Lower lobe of right lung (tissue), 2 donors: ENCODE measurements at regions not wholly inside any gene's neighbourhood (a gene's known extent, or its start where the extent isn't known, plus 50 kb on each side); places are given as distances from the start of the nearest gene placed in this dataset.

ENCODE experiments used
- ATAC-seq, 2 donors: fragments of 200-7000 bp; cut with Tn5 transposase; one replicate each; pipeline ENCODE4 v1.9.1; 2020 to 2022; ENCODE audit warnings: mild to moderate bottlenecking in 2 of 2, moderate library complexity in 2 of 2
- DNase-seq: peaks from one replicate; pipeline ENCODE4 v3.0.0-alpha.2; 2020
- H3K27ac ChIP-seq: fragments of 200-600 bp; one replicate; pipeline ENCODE4 v1.8.0; 2022
- H3K27me3 ChIP-seq: fragments of 200-600 bp; one replicate; pipeline ENCODE4 v1.8.0; 2022; ENCODE audit warnings: low read depth
- H3K36me3 ChIP-seq: fragments of 200-600 bp; one replicate; pipeline ENCODE4 v1.8.0; 2022; ENCODE audit warnings: mild to moderate bottlenecking
- H3K4me1 ChIP-seq: fragments of 200-600 bp; one replicate; pipeline ENCODE4 v1.8.0; 2022
- H3K4me3 ChIP-seq: fragments of 200-600 bp; one replicate; pipeline ENCODE4 v1.8.0; 2022; ENCODE audit warnings: mild to moderate bottlenecking
- H3K9me3 ChIP-seq: fragments of 200-600 bp; one replicate; pipeline ENCODE4 v1.8.0; 2022
- intact Hi-C: fragments of 100-400 bp; cut with DNase I; formaldehyde crosslinking; loops from one replicate; pipeline ENCODE4 v1.11.0; 2022
- TF ChIP-seq, protein P1 (sequence below): fragments of 200-600 bp; IDR thresholded peaks from one replicate; pipeline ENCODE4 v1.8.0; 2022; ENCODE audit warnings: antibody characterized with exemption, mild to moderate bottlenecking
- donor health status: DM: no; HTN: yes; CAD: no; lungs with severe emphysema.

DNA sequence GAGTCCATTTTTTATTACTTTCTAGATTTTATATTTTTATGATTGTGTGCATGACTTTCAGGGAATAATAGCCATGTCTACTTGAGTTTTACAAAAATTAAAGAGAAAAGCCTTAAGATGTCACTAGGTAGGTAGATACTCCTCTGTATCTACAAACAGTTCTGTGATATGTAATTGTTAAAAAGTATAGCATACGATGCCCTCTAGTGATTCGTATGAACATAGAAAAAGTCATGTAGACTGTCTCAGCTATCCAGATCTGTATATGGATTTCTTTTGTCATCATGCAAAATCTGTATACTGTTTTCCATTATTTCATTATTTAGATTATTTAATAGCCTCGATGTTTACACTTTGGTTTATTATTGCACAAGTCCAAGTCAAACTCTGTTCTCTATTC is 856.6 kb downstream of the CENPC start:
- intact Hi-C loops: no loop called here
- H3K36me3 ChIP-seq: no peaks in the 10 kb centered on the region
- H3K27me3 ChIP-seq: no peaks in the 10 kb centered on the region
- TF ChIP-seq, protein P1, sequence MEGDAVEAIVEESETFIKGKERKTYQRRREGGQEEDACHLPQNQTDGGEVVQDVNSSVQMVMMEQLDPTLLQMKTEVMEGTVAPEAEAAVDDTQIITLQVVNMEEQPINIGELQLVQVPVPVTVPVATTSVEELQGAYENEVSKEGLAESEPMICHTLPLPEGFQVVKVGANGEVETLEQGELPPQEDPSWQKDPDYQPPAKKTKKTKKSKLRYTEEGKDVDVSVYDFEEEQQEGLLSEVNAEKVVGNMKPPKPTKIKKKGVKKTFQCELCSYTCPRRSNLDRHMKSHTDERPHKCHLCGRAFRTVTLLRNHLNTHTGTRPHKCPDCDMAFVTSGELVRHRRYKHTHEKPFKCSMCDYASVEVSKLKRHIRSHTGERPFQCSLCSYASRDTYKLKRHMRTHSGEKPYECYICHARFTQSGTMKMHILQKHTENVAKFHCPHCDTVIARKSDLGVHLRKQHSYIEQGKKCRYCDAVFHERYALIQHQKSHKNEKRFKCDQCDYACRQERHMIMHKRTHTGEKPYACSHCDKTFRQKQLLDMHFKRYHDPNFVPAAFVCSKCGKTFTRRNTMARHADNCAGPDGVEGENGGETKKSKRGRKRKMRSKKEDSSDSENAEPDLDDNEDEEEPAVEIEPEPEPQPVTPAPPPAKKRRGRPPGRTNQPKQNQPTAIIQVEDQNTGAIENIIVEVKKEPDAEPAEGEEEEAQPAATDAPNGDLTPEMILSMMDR: no peak
- no peak overlapping the region for H3K27ac ChIP-seq
- H3K9me3 ChIP-seq: no peaks in the 10 kb centered on the region
- DNase-seq: no peak
- H3K4me1 ChIP-seq: no peaks in the 10 kb centered on the region
- ATAC-seq: no peak
- H3K4me3 ChIP-seq: no peak overlapping the region

DNA sequence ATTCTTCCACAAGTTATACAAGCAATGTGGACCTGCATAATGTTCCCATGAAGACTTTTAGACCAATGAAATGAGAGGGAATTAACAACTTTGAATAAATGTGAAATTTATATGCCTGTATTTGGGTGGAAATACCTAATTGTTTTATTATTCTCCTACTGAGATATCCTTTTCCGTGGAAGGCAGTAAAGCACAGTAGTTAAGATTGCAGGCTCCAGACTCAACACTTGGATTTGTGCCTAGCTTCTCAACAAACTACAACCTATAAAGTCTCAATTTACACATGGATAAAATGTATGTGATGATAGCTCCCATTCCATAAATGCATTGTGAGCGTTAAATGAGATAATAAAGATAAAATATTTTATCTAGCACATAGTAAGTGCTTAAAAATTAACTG is 857.8 kb downstream of the CENPC start:
- no peaks in the 10 kb centered on the region for H3K27me3 ChIP-seq
- no peak for DNase-seq
- no peaks in the 10 kb centered on the region for H3K36me3 ChIP-seq
- no peaks in the 10 kb centered on the region for H3K4me1 ChIP-seq
- H3K4me3 ChIP-seq: no peak overlapping the region
- no peaks in the 10 kb centered on the region for H3K9me3 ChIP-seq
- intact Hi-C loops: no loop called here
- H3K27ac ChIP-seq: no peak overlapping the region
- TF ChIP-seq, protein P1: no peak
- ATAC-seq: no peak

DNA sequence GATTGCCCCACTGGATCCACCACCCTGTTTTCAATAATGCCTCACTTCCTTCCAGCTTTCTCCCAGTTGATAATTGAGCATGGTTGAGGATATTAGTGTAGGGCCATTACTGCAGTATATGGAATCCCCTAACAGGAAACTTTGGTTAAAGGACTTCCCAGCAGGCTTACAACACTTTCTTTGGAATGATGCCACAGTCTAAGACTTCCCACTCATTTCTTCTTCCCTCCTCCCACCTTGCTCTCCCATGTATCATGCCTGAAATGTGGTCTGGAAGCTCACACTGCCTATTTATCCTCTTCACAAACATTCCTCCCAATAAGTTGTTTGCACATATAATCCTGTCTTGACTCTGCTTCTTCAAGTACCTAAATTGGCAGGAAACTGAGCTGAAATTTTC is 863.3 kb downstream of the CENPC start:
- TF ChIP-seq, protein P1: no peak
- no peak for DNase-seq
- no peaks in the 10 kb centered on the region for H3K27me3 ChIP-seq
- H3K27ac ChIP-seq: no peak overlapping the region
- H3K4me3 ChIP-seq: no peak overlapping the region
- H3K4me1 ChIP-seq: no peaks in the 10 kb centered on the region
- H3K36me3 ChIP-seq: no peaks in the 10 kb centered on the region
- peak in 1 of 2 donors; percentile 42 for ATAC-seq
- intact Hi-C loops: no loop called here
- no peaks in the 10 kb centered on the region for H3K9me3 ChIP-seq

DNA sequence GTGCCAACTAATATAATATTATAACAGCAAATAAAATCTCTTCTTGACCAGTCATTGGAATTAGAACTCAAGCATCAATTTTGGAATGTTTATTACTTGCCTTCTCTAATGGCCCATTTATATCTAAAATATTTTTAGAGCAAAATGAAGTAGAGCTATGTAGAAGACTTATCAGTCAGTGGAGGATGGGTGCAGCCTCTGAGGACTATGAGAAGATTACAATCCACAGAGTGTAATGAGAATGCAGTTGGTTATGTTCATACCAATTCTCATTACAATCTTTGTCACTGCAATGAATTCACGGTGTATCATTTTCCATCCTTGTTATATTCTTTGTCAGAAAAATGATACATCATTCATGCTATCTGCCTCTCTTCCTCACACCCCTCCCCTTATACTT is 878.1 kb downstream of the CENPC start:
- ATAC-seq (no peak), DNase-seq (no peak)
- no peaks in the 10 kb centered on the region for H3K27me3 ChIP-seq
- TF ChIP-seq, protein P1: no peak
- H3K36me3 ChIP-seq: no peaks in the 10 kb centered on the region
- H3K9me3 ChIP-seq: no peaks in the 10 kb centered on the region
- intact Hi-C loops: no loop called here
- H3K27ac ChIP-seq: no peak overlapping the region
- no peaks in the 10 kb centered on the region for H3K4me1 ChIP-seq
- no peak overlapping the region for H3K4me3 ChIP-seq

DNA sequence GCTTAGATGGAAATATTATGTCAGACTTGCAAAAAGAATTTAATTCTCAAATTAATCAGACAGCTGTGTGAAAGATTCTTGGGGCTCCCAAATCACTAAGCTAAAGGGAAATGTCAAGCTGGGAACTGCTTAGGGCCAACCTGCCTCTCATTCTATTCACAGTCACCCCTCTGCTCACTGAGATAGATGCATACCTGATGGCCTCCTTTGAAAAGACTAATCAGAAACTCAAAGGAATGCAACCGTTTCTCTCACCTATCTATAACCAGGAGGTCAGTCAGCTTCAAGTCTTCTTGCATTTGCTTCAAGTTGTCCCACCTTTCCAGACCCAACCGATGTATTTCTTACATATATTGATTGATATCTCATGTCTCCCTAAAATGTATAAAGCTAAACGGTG is 882.7 kb downstream of the CENPC start:
- no peaks in the 10 kb centered on the region for H3K9me3 ChIP-seq
- no peaks in the 10 kb centered on the region for H3K36me3 ChIP-seq
- H3K27me3 ChIP-seq: no peaks in the 10 kb centered on the region
- intact Hi-C loops: no loop called here
- H3K4me1 ChIP-seq: no peaks in the 10 kb centered on the region
- no peak for DNase-seq
- ATAC-seq: no peak
- TF ChIP-seq, protein P1: no peak
- H3K4me3 ChIP-seq: no peak overlapping the region
- no peak overlapping the region for H3K27ac ChIP-seq

DNA sequence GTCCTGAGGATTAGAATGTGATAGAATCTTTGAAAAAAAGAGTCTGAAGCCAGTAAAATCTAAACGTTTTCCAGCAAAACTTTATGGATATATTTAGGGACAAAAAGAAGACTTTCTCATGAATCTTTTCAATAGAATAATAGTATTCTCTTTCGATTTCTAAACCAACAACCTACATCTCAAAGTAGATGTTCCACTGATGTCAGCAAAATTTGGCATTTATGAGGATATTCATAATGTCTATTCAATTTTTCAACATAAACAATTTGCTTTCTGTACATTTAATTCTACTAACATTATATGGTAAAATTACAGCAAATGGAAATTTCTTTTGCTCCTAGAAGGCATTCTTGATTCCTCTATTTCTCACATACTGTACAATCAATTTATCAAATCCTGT is 886.5 kb downstream of the CENPC start:
- no peak for DNase-seq
- Histone ChIP-seq H3K4me1 (no peaks in the 10 kb centered on the region), H3K4me3 (no peak overlapping the region), H3K9me3 (no peaks in the 10 kb centered on the region), H3K27me3 (no peaks in the 10 kb centered on the region), H3K27ac (no peak overlapping the region), H3K36me3 (no peaks in the 10 kb centered on the region)
- TF ChIP-seq, protein P1: no peak
- intact Hi-C loops: no loop called here
- ATAC-seq: no peak
